GM23338 (cell line): ENCODE measurements at regions not wholly inside any gene's neighbourhood (a gene's known extent, or its start where the extent isn't known, plus 50 kb on each side); places are given as distances from the start of the nearest gene placed in this dataset.

Experiments used
- ATAC-seq: fragments of 200-7000 bp; cut with Tn5 transposase; 3 replicates; pipeline ENCODE4 v1.9.1; 2020
- DNase-seq: peaks from one replicate; pipeline ENCODE4 v3.0.0-alpha.2; 2015; ENCODE audit warnings: low spot score
- H2AFZ ChIP-seq: fragments of 200-600 bp; sonication (generic); 2 replicates; pipeline ENCODE4 v1.8.0; 2016; ENCODE audit warnings: antibody characterized with exemption, mild to moderate bottlenecking, moderate library complexity
- H3F3A ChIP-seq: fragments of 200-600 bp; sonication (generic); replicated peaks from 2 replicates; pipeline ENCODE4 v1.8.0; 2017; ENCODE audit warnings: antibody characterized with exemption, mixed run types, low read depth
- H3K27ac ChIP-seq: fragments of 200-600 bp; sonication (generic); 2 replicates; pipeline ENCODE4 v1.6.1; 2016; ENCODE audit warnings: low read depth
- H3K27me3 ChIP-seq: fragments of 200-600 bp; sonication (generic); 2 replicates; pipeline ENCODE4 v1.8.0; 2016; ENCODE audit warnings: mild to moderate bottlenecking, mixed run types, moderate library complexity; ENCODE audit not compliant: insufficient read depth
- H3K36me3 ChIP-seq: fragments of 200-600 bp; sonication (generic); 2 replicates; pipeline ENCODE4 v1.8.0; 2016; ENCODE audit warnings: mild to moderate bottlenecking; ENCODE audit not compliant: insufficient read depth
- H3K4me1 ChIP-seq: fragments of 200-600 bp; sonication (generic); 2 replicates; pipeline ENCODE4 v1.8.0; 2016; ENCODE audit warnings: mild to moderate bottlenecking, moderate library complexity; ENCODE audit not compliant: insufficient read depth
- H3K4me2 ChIP-seq: fragments of 200-600 bp; sonication (generic); 2 replicates; pipeline ENCODE4 v1.7.1; 2017; ENCODE audit warnings: mixed run types
- H3K4me3 ChIP-seq: fragments of 200-600 bp; sonication (generic); 2 replicates; pipeline ENCODE4 v1.6.1; 2016; ENCODE audit warnings: mixed run types
- H3K79me2 ChIP-seq: fragments of 200-600 bp; sonication (generic); replicated peaks from 2 replicates; pipeline ENCODE4 v1.8.0; 2017; ENCODE audit warnings: mild to moderate bottlenecking; ENCODE audit not compliant: insufficient read depth
- H3K9me2 ChIP-seq: fragments of 200-600 bp; sonication (generic); 2 replicates; pipeline ENCODE4 v1.8.0; 2017; ENCODE audit not compliant: insufficient read depth
- H4K20me1 ChIP-seq: fragments of 200-600 bp; sonication (generic); replicated peaks from 2 replicates; pipeline ENCODE4 v1.8.0; 2017; ENCODE audit warnings: mild to moderate bottlenecking; ENCODE audit not compliant: insufficient read depth
- H3K27ac Mint-ChIP-seq: 2 replicates; pipeline ENCODE4 v1.8.0; 2020; ENCODE audit warnings: inconsistent platforms, mild to moderate bottlenecking, moderate library complexity, mixed read lengths
- H3K27me3 Mint-ChIP-seq: 3 replicates; pipeline ENCODE4 v1.8.0; 2022; ENCODE audit warnings: low read depth, mild to moderate bottlenecking, moderate library complexity, mixed read lengths, inconsistent platforms; ENCODE audit not compliant: insufficient read depth, poor library complexity
- H3K36me3 Mint-ChIP-seq: 3 replicates; pipeline ENCODE4 v1.8.0; 2021; ENCODE audit warnings: low read depth, mild to moderate bottlenecking, inconsistent platforms, moderate library complexity, mixed read lengths
- H3K4me1 Mint-ChIP-seq: 3 replicates; pipeline ENCODE4 v1.8.0; 2020; ENCODE audit warnings: mild to moderate bottlenecking, inconsistent platforms, mixed read lengths
- H3K4me3 Mint-ChIP-seq: 3 replicates; pipeline ENCODE4 v1.8.0; 2021; ENCODE audit warnings: moderate library complexity, mild to moderate bottlenecking, inconsistent platforms, mixed read lengths
- H3K9me3 Mint-ChIP-seq: 3 replicates; pipeline ENCODE4 v1.8.0; 2020; ENCODE audit warnings: moderate library complexity, mild to moderate bottlenecking, inconsistent platforms, mixed read lengths
- CREB1 ChIP-seq: fragments of 250-450 bp; sonication (Bioruptor Pico); IDR thresholded peaks from 2 replicates; pipeline ENCODE4 v1.5.0; 2020; ENCODE audit warnings: low read depth, mild to moderate bottlenecking, moderate library complexity
- CTCF ChIP-seq, 2 experiments: fragments of 200-600 bp in 1 of 2; sonication (generic) in 1 of 2; conservative IDR thresholded peaks; 2 replicates each; pipeline versions ENCODE4 v1.5.1 to v1.6.1; 2016 to 2017; ENCODE audit warnings: antibody characterized with exemption in 2 of 2, low read depth in 2 of 2, mild to moderate bottlenecking in 2 of 2, moderate library complexity in 1 of 2
- EZH2 ChIP-seq: fragments of 200-600 bp; sonication (generic); IDR thresholded peaks from one replicate; pipeline ENCODE4 v1.8.0; 2017; ENCODE audit warnings: antibody characterized with exemption, mild to moderate bottlenecking, low read depth; ENCODE audit not compliant: unreplicated experiment
- EZH2phosphoT487 ChIP-seq: fragments of 200-600 bp; sonication (generic); IDR thresholded peaks from one replicate; pipeline ENCODE4 v1.8.1; 2018; ENCODE audit warnings: antibody characterized with exemption; ENCODE audit not compliant: unreplicated experiment
- JUNB ChIP-seq: IDR thresholded peaks from one replicate; pipeline ENCODE4 v1.6.1; 2016; ENCODE audit warnings: antibody characterized with exemption; ENCODE audit not compliant: unreplicated experiment
- NANOG ChIP-seq: IDR thresholded peaks from 2 replicates; pipeline ENCODE4 v1.6.1; 2016; ENCODE audit warnings: antibody characterized with exemption, borderline replicate concordance
- POLR2AphosphoS5 ChIP-seq: IDR thresholded peaks from 2 replicates; pipeline ENCODE4 v1.6.1; 2016; ENCODE audit warnings: antibody characterized with exemption, low read depth
- STAT1 ChIP-seq: IDR thresholded peaks from one replicate; pipeline ENCODE4 v1.6.1; 2016; ENCODE audit warnings: antibody characterized with exemption; ENCODE audit not compliant: unreplicated experiment
- ZNF114 ChIP-seq: fragments of 250-450 bp; sonication (Bioruptor Pico); IDR thresholded peaks from 2 replicates; pipeline ENCODE4 v1.5.0; 2020; ENCODE audit warnings: mild to moderate bottlenecking, moderate library complexity
- ZNF331 ChIP-seq: fragments of 250-450 bp; sonication (Bioruptor Pico); IDR thresholded peaks from 2 replicates; pipeline ENCODE4 v1.5.0; 2020; ENCODE audit warnings: low read depth, mild to moderate bottlenecking, moderate library complexity
- ZNF462 ChIP-seq: fragments of 250-450 bp; sonication (Bioruptor Pico); IDR thresholded peaks from 2 replicates; pipeline ENCODE4 v1.5.0; 2020; ENCODE audit warnings: mild to moderate bottlenecking, moderate library complexity
- TF ChIP-seq, protein P1 (sequence below): IDR thresholded peaks from 2 replicates; pipeline ENCODE4 v1.6.1; 2016; ENCODE audit warnings: antibody characterized with exemption
- TF ChIP-seq, protein P2 (sequence below): IDR thresholded peaks from one replicate; pipeline ENCODE4 v1.6.1; 2018; ENCODE audit warnings: antibody characterized with exemption; ENCODE audit not compliant: unreplicated experiment

DNA sequence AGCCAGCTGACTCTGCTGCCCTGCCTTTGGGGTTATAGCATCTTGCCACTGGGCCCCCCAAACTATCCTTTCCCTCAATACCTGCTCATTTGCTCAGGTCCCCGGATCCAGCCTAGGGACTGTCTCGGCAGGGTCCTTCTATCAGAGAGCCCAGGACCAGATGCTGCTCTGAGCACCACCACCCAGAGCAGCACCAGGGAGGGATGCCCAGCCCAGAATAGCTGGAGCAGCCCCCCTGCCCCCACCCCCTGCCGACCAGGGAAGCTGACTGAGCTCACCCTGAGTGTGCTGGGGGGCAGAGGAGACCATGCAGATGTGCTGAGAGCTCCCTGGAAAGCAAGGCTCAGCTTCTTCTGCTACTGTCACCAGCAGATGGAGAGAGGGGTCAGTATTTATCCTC lies 103.6 kb upstream of the IGSF1 start:
- Histone ChIP-seq H3K9me2 (no peaks in the 10 kb centered on the region), H2AFZ (no peak overlapping the region), H3K36me3 (0 out of 2 replicates have a peak, but pooled peaks cover 8% of the 10 kb centered on the region), H3K4me3 (no peak overlapping the region), H3K4me1 (no peaks in the 10 kb centered on the region), H3K27me3 (no peaks in the 10 kb centered on the region), H4K20me1 (no peaks in the 10 kb centered on the region), H3K79me2 (no peaks in the 10 kb centered on the region), H3K27ac (no peak overlapping the region), H3K4me2 (no peak overlapping the region), H3F3A (no peaks in the 10 kb centered on the region)
- DNase-seq (no peak), ATAC-seq (no peak)
- Mint-ChIP-seq H3K27me3 (peaks cover 2% of the 10 kb centered on the region), H3K9me3 (peaks cover 18% of the 10 kb centered on the region), H3K4me1 (no peaks in the 10 kb centered on the region), H3K27ac (no peak overlapping the region), H3K4me3 (no peak overlapping the region), H3K36me3 (peaks cover 29% of the 10 kb centered on the region)
- no peak for TF ChIP-seq EZH2phosphoT487
- no peak for TF ChIP-seq POLR2AphosphoS5
- no peak for TF ChIP-seq ZNF331
- TF ChIP-seq CREB1 (CRISPR knock-in tag): no peak
- no peak for TF ChIP-seq EZH2
- TF ChIP-seq STAT1: no peak
- TF ChIP-seq ZNF462: no peak
- no peak for TF ChIP-seq CTCF (conservative IDR thresholded peaks at IDR 0.05; ENCODE audit: low read depth in 2 of 2)
- TF ChIP-seq, protein P1, sequence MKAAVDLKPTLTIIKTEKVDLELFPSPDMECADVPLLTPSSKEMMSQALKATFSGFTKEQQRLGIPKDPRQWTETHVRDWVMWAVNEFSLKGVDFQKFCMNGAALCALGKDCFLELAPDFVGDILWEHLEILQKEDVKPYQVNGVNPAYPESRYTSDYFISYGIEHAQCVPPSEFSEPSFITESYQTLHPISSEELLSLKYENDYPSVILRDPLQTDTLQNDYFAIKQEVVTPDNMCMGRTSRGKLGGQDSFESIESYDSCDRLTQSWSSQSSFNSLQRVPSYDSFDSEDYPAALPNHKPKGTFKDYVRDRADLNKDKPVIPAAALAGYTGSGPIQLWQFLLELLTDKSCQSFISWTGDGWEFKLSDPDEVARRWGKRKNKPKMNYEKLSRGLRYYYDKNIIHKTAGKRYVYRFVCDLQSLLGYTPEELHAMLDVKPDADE: no peak
- TF ChIP-seq, protein P2, sequence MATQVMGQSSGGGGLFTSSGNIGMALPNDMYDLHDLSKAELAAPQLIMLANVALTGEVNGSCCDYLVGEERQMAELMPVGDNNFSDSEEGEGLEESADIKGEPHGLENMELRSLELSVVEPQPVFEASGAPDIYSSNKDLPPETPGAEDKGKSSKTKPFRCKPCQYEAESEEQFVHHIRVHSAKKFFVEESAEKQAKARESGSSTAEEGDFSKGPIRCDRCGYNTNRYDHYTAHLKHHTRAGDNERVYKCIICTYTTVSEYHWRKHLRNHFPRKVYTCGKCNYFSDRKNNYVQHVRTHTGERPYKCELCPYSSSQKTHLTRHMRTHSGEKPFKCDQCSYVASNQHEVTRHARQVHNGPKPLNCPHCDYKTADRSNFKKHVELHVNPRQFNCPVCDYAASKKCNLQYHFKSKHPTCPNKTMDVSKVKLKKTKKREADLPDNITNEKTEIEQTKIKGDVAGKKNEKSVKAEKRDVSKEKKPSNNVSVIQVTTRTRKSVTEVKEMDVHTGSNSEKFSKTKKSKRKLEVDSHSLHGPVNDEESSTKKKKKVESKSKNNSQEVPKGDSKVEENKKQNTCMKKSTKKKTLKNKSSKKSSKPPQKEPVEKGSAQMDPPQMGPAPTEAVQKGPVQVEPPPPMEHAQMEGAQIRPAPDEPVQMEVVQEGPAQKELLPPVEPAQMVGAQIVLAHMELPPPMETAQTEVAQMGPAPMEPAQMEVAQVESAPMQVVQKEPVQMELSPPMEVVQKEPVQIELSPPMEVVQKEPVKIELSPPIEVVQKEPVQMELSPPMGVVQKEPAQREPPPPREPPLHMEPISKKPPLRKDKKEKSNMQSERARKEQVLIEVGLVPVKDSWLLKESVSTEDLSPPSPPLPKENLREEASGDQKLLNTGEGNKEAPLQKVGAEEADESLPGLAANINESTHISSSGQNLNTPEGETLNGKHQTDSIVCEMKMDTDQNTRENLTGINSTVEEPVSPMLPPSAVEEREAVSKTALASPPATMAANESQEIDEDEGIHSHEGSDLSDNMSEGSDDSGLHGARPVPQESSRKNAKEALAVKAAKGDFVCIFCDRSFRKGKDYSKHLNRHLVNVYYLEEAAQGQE: no peak
- no peak for TF ChIP-seq NANOG
- TF ChIP-seq ZNF114 (CRISPR knock-in tag): no peak
- TF ChIP-seq JUNB: no peak
